ENCODE measurements at regions not wholly inside any gene's neighbourhood (a gene's known extent, or its start where the extent isn't known, plus 50 kb on each side); places are given as distances from the start of the nearest gene placed in this dataset.

DNA sequence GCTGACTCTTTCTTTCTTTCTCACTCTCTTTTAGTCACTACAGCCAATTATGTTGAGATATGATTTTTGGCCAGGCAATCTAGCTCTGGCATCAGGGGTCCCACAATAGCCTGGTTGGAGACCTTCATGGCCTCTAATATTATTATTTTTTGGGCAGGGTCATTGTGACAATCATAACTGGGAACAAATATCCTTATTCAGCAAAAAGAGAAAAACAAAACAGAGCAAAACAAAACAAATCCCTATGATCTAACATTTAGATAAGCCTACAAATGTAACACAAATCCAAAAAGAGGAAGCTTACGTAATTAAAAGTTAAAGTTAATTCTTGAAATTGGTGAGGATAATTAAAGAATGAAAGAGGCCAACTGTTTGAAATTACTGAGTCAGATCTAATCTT lies 640.0 kb downstream of the TUSC7 start:
- TF ChIP-seq, protein P1, sequence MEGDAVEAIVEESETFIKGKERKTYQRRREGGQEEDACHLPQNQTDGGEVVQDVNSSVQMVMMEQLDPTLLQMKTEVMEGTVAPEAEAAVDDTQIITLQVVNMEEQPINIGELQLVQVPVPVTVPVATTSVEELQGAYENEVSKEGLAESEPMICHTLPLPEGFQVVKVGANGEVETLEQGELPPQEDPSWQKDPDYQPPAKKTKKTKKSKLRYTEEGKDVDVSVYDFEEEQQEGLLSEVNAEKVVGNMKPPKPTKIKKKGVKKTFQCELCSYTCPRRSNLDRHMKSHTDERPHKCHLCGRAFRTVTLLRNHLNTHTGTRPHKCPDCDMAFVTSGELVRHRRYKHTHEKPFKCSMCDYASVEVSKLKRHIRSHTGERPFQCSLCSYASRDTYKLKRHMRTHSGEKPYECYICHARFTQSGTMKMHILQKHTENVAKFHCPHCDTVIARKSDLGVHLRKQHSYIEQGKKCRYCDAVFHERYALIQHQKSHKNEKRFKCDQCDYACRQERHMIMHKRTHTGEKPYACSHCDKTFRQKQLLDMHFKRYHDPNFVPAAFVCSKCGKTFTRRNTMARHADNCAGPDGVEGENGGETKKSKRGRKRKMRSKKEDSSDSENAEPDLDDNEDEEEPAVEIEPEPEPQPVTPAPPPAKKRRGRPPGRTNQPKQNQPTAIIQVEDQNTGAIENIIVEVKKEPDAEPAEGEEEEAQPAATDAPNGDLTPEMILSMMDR (IDR thresholded peaks at IDR 0.05): no peak
- no peak for TF ChIP-seq POLR2A (IDR thresholded peaks at IDR 0.05)

Data from thyroid gland (tissue), 4 donors.